ENCODE measurements at regions not wholly inside any gene's neighbourhood (a gene's known extent, or its start where the extent isn't known, plus 50 kb on each side); places are given as distances from the start of the nearest gene placed in this dataset.
"Not testable (repeated sequence)": the region's sequence is repeated elsewhere in the genome, so short reads cannot be mapped to it uniquely, and the experiment has no call there.

GRCh38 chr13:48833412-48833811 lies 142.3 kb upstream of the FNDC3A start:
- Histone ChIP-seq H3K79me2 (ENCODE audit: insufficient read depth, low read length) (no peaks in the 10 kb centered on the region), H3K27me3 (ENCODE audit: insufficient read depth, low read length, poor library complexity) (no peaks in the 10 kb centered on the region), H3K36me3 (ENCODE audit: insufficient read depth, low read length) (no peaks in the 10 kb centered on the region), H3K4me2 (ENCODE audit: insufficient read depth, low read length) (no peak overlapping the region), H4K20me1 (ENCODE audit: insufficient read depth, low read length) (no peaks in the 10 kb centered on the region), H3K27ac (ENCODE audit: low read length) (no peak overlapping the region), H3K4me3 (ENCODE audit: low read depth in 1 of 2, low read length in 2 of 2) (no peak overlapping the region), H3K9ac (ENCODE audit: low read depth, low read length) (no peak overlapping the region), H3K9me3 (ENCODE audit: insufficient read depth, low read length, severe bottlenecking) (no peaks in the 10 kb centered on the region), H2AFZ (ENCODE audit: low read depth, low read length) (no peak overlapping the region), H3K4me1 (ENCODE audit: insufficient read depth, low read length) (no peaks in the 10 kb centered on the region)
- no peak for ATAC-seq (ENCODE audit: insufficient read depth, low read depth)
- no peak for TF ChIP-seq EZH2 (IDR thresholded peaks at IDR 0.05; ENCODE audit: borderline replicate concordance, low read depth, low read length, severe bottlenecking)
- no peak for TF ChIP-seq CTCF (IDR thresholded peaks at IDR 0.05; ENCODE audit: borderline replicate concordance, extremely low read depth, low read length, poor library complexity, severe bottlenecking)
- no peak for DNase-seq

GRCh38 chr13:48835326-48835725 lies 140.4 kb upstream of the FNDC3A start:
- H3K9me3 ChIP-seq (ENCODE audit: insufficient read depth, low read length, severe bottlenecking): not testable (repeated sequence)

GRCh38 chr13:48838193-48838973 lies 137.3 kb upstream of the FNDC3A start:
- H3K36me3 ChIP-seq (ENCODE audit: insufficient read depth, low read length): no peaks in the 10 kb centered on the region
- H3K4me1 ChIP-seq (ENCODE audit: insufficient read depth, low read length): no peaks in the 10 kb centered on the region
- H3K9me3 ChIP-seq (ENCODE audit: insufficient read depth, low read length, severe bottlenecking): no peaks in the 10 kb centered on the region
- H4K20me1 ChIP-seq (ENCODE audit: insufficient read depth, low read length): no peaks in the 10 kb centered on the region
- H3K9ac ChIP-seq (ENCODE audit: low read depth, low read length): no peak overlapping the region
- no peak overlapping the region for H3K4me3 ChIP-seq (ENCODE audit: low read depth in 1 of 2, low read length in 2 of 2)
- H2AFZ ChIP-seq (ENCODE audit: low read depth, low read length): no peak overlapping the region
- no peak for DNase-seq
- ATAC-seq (ENCODE audit: insufficient read depth, low read depth): no peak
- H3K79me2 ChIP-seq (ENCODE audit: insufficient read depth, low read length): no peaks in the 10 kb centered on the region
- H3K27me3 ChIP-seq (ENCODE audit: insufficient read depth, low read length, poor library complexity): no peaks in the 10 kb centered on the region
- no peak overlapping the region for H3K27ac ChIP-seq (ENCODE audit: low read length)
- TF ChIP-seq EZH2 (IDR thresholded peaks at IDR 0.05; ENCODE audit: borderline replicate concordance, low read depth, low read length, severe bottlenecking) (no peak), CTCF (IDR thresholded peaks at IDR 0.05; ENCODE audit: borderline replicate concordance, extremely low read depth, low read length, poor library complexity, severe bottlenecking) (no peak)
- no peak overlapping the region for H3K4me2 ChIP-seq (ENCODE audit: insufficient read depth, low read length)

More at GRCh38 chr13:48835326-48835725, 140.4 kb upstream of the FNDC3A start:
- H4K20me1 ChIP-seq (ENCODE audit: insufficient read depth, low read length); H3K4me2 ChIP-seq (ENCODE audit: insufficient read depth, low read length); H3K4me3 ChIP-seq (ENCODE audit: low read depth in 1 of 2, low read length in 2 of 2); H3K79me2 ChIP-seq (ENCODE audit: insufficient read depth, low read length); H2AFZ ChIP-seq (ENCODE audit: low read depth, low read length); H3K27ac ChIP-seq (ENCODE audit: low read length); DNase-seq; ATAC-seq (ENCODE audit: insufficient read depth, low read depth); H3K9ac ChIP-seq (ENCODE audit: low read depth, low read length); H3K4me1 ChIP-seq (ENCODE audit: insufficient read depth, low read length); H3K27me3 ChIP-seq (ENCODE audit: insufficient read depth, low read length, poor library complexity); H3K36me3 ChIP-seq (ENCODE audit: insufficient read depth, low read length): not testable (repeated sequence)

GRCh38 chr13:48839171-48839570 lies 136.5 kb upstream of the FNDC3A start:
- H3K4me2 ChIP-seq (ENCODE audit: insufficient read depth, low read length): no peak overlapping the region
- H3K27me3 ChIP-seq (ENCODE audit: insufficient read depth, low read length, poor library complexity): no peaks in the 10 kb centered on the region
- no peaks in the 10 kb centered on the region for H4K20me1 ChIP-seq (ENCODE audit: insufficient read depth, low read length)
- DNase-seq (no peak), ATAC-seq (ENCODE audit: insufficient read depth, low read depth) (no peak)
- no peak overlapping the region for H3K4me3 ChIP-seq (ENCODE audit: low read depth in 1 of 2, low read length in 2 of 2)
- H3K4me1 ChIP-seq (ENCODE audit: insufficient read depth, low read length): no peaks in the 10 kb centered on the region
- H3K79me2 ChIP-seq (ENCODE audit: insufficient read depth, low read length): no peaks in the 10 kb centered on the region
- no peak overlapping the region for H3K27ac ChIP-seq (ENCODE audit: low read length)
- TF ChIP-seq CTCF (IDR thresholded peaks at IDR 0.05; ENCODE audit: borderline replicate concordance, extremely low read depth, low read length, poor library complexity, severe bottlenecking): no peak
- no peak for TF ChIP-seq EZH2 (IDR thresholded peaks at IDR 0.05; ENCODE audit: borderline replicate concordance, low read depth, low read length, severe bottlenecking)
- H3K9me3 ChIP-seq (ENCODE audit: insufficient read depth, low read length, severe bottlenecking): no peaks in the 10 kb centered on the region
- H2AFZ ChIP-seq (ENCODE audit: low read depth, low read length): no peak overlapping the region
- H3K9ac ChIP-seq (ENCODE audit: low read depth, low read length): no peak overlapping the region
- no peaks in the 10 kb centered on the region for H3K36me3 ChIP-seq (ENCODE audit: insufficient read depth, low read length)
